HK-2 (cell line): ENCODE measurements at regions not wholly inside any gene's neighbourhood (a gene's known extent, or its start where the extent isn't known, plus 50 kb on each side); places are given as distances from the start of the nearest gene placed in this dataset.
"Not testable (repeated sequence)": the region's sequence is repeated elsewhere in the genome, so short reads cannot be mapped to it uniquely, and the experiment has no call there.

Experiments
- DNase-seq: peaks from one replicate; pipeline ENCODE4 v3.0.0-alpha.2; 2018; ENCODE audit not compliant: unreplicated experiment

DNA sequence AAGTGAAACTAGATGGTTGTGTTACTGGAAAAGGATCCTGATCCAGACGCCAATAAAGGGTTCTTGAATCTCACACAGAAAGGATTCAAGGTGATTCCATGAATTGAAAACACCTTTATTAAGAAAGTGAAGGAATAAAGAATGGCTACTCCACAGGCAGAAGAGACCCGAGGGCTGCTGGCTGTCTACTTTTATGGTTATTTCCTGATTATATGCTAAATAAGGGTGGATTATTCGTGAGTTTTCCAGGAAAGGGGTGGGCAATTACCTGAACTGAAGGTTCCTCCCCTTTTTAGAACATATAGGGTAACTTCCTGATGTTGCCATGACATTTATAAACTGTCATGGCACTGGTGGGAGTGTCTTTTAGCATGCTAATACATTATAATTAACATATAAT lies 50.9 kb upstream of the WARS2 start:
- DNase-seq: no peak

DNA sequence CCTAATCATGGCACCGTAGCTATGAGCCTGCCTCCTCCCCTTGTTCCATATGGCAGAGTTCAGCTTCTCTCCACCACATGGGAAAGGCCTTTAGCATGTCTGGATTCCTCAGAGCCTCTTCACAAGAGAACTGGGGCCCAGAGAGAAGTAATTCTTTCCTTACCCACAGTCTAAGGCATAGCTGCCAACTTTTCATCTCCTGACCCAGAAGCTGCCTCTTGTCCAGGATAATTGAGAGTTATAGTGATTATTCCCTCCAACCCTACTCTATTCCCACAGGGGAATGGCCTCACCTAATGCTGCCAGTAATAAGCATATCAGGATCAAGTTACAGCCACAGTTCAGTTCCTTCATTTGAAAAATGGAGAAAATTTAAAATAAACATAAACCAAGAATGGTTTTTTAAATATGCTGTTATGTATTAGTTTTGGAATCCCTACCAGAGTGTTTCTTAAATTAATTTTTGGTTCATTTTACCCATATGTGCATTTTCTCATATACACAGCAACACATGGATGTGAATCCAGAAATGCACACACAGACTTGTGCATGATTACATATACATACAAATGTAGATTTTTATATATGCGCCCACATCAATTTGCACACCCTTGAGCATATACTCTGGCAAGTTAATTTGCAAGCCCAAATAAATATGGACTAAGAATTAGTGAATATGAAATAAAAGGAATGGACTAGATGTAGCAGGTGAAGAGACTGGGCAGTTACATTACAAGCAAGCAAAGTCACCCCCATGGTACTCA lies 63.9 kb upstream of the WARS2 start:
- DNase-seq: no peak

DNA sequence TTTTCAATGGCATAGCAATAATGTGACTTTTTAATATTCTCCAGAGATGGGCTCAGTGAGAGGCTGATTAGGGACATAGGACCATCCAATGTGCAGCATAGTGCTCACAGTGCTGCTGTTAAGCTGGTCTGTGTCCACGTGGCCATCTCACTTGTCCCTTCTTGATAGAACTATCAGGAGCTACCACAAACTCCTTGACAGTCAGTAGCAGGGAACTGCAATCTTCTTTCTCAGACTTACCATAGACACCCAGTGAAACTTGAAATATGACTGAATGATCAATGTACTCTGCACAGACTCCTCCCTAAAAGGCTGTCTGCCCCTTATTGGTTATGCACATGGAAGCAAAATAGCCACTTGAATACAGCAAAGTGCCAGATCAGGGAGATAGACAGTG lies 64.5 kb upstream of the WARS2 start:
- DNase-seq: no peak

DNA sequence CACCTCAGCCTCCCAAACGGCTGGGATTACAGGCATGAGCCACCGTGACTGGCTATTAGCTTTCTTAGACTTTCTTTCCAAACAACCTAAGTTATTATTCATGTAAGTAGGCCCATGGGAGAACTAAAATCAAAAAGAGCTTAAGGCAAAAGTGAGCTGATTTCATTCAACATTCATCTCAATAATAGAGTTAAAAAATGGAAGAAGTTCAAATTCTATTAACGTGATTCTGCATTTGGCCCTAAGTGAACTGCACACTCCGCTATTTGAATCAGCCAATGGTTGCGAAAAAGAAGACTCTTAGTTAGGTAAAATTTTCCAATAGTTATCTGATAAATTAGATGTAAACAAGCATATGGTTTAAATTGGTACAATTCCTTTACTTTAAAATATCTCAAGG lies 68.6 kb upstream of the WARS2 start:
- no peak for DNase-seq

DNA sequence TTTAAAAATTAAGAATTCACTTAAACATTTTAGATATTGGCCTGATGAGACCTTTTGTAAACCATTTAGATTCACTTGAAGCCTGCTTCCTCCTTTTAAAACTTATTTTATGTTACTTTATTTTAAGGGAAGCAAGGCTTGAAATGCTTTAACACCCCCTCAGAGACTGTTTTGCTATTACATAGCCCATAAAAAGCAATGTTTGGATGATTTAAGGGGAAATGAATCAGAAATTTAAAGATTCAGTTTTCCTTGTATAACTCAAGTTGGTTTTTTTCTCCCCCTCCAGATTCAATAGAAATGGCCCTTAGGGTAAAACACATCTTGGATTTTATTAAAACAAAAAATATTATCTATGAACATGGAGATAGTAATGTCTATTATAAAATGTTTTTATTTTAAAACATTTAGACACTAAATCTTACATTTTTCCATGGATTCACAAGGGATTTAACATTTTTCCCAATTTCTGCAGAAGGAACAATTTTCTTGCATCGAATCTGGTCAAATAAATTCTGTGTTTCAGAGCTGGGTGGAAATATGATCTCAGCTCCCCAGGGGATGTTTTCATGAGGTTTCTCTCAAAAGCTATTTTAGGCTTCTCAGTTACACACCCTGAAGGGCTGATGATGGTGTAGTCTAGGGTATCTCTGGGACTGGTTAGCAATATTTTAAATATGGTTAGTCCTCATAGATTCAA lies 69.3 kb upstream of the WARS2 start:
- DNase-seq: no peak

DNA sequence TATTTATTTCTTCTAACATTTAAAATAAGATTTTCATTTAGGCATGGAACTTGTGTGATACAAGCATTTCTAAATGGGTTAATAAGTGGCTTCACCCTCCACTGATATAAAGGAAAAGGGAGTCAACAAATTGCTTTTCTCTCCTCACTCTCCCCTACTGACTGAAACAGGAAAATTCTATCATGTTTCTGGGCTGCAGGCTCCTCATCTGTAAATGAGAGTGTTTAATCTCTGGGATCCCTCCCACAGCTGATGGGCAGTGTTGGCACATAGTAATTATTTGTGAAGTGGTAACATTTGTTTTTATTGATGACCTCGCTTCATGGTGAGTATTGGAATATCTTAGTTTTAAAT lies 69.8 kb upstream of the WARS2 start:
- DNase-seq: no peak

DNA sequence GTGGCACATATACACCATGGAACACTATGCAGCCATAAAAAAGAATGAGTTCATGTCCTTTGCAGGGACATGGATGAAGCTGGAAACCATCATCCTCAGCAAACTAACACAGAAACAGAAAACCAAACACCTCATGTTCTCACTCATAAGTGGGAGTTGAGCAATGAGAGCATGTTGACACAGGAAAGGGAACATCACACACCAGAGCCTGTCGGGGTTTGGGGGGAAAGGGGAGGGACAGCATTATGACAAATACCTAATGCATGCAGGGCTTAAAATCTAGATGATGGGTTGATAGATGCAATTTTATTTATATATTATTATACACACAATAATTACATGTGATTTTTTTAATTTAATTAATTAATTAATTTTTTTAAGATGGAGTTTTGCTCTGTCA lies 72.8 kb upstream of the WARS2 start:
- DNase-seq: not testable (repeated sequence)

DNA sequence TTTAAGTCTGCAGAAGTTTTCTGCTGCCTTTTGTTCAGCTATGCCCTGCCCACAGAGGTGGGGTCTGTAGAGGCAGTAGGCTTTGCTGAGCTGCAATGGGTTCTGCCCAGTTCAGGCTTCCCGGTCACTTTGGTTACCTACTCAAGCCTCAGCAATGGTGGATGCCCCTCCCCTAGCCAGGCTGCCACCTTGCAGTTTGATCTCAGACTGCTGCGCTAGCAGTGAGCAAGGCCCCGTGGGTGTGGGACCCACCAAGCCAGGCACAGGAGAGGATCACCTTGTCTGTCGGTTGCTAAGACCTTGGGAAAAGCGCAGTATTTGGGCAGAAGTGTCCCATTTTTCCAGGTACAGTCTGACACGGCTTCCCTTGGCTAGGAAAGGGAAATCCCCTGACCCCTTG lies 74.5 kb upstream of the WARS2 start:
- not testable (repeated sequence) for DNase-seq

DNA sequence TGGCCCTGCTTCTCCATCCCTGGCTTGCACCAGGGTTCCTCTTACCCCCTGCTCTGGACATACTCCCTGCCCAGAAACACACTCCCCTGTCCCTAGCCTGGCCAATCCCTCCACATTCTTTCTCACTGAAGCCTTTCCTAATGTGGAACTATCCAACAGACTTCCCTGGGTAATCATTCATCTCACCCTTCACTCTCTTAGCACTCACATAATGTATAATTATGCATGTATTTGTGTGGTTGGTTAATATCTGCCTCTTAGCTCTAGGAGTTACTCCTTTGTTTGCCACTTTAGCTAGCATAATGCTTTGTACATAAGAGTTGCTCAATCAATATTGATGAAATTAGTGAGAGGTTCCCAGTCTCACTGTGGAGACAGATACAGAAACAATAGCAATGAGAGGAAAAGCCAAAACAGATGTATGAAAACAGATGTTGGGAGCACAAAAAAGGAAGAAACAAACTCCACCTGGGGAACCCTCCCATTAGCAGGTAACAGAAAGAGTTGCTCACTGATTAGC lies 76.9 kb upstream of the WARS2 start:
- DNase-seq: no peak

DNA sequence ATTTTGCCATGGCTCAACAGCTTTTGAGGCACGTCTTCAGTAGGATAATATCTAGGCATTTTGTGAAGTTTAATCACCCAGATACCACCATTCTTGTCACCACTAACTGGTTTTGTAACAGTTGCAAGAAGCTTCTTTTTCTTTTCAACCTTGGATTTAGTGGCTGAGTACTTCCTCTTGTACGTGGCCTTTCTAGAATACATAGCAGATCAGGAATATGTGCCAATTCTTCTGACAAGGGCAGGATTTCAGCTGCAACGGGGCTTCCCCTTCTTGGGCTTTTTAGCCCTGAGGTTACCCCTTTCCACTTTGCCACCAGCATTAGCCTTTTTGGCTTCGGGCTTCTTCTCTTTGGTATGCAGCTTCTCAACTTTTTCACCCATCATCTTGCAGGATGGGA lies 79.3 kb upstream of the WARS2 start:
- DNase-seq: no peak

DNA sequence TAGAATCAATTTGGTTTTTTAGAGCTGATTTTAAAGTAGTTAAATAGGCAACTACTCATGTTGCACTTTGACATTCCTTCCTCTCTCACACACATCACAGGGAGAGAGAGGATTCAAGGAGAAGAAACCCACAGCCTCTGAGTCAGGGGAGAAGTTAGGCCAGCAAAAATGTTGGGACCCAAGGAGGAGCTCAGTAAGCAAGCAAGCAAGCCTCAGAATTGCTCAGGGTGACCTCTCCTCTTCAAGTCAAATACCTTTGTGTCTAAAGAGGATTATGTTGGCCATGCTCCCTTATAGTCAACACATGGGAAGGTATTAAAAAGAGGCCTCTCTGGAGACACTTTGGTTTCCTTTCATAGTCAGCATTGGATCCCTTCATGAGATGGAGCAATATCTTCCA lies 80.5 kb upstream of the WARS2 start:
- DNase-seq: no peak

DNA sequence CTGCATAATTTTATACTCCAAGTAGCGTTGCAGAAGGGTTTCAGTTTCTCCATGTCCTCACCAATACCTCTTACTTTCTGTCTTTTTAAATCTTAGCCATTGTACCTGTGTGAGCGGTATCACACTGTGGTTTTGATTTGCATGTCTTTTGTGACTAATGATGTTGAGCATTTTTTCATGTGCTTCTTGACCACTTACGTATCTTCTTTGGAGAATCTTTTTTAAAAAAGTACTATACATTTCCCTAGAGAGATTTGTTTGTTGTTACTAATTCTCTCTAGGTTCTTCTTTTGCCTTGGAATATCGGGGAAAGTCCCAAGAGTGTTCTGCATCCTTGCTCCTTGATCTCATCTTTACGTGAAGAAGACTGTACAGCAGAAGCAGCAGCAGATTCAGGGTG lies 81.8 kb upstream of the WARS2 start:
- DNase-seq: no peak

DNA sequence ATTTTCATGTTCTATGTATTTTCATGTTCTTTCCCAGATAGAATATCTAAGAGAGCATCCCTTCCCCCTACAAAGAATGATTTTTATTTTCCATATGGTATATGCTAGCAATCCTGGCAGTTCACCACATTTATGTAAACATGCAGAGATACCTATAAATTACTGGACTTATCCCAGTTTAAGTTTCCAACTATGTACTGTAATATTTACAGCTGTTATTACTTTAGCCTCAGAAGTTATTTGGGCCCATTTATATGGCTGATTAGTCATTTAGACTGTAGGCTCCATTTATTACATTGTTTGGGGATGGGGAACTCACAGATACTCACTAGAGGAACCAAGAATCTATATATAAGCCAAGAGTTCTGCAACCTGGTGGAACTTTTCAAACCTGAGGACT lies 84.8 kb upstream of the WARS2 start:
- DNase-seq: no peak

DNA sequence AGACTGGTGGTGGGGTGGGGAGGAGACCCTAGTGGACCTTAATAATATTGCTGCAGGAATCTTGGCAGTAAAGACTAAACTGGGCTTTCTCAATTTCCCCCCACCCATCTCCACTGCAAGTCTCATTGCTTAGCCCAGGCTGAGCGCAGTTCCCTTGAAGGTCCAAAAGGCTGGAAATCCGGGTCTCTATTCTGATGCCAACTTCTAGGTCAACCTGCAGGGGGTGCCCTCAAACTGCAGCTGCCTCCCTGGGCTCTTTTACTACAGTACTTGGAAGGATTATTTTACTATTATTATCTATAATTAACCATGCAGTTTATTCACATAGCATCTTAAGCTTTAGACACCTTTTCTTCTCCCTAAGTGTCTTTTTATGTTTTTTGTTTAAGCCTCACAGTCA lies 85.4 kb upstream of the WARS2 start:
- no peak for DNase-seq

DNA sequence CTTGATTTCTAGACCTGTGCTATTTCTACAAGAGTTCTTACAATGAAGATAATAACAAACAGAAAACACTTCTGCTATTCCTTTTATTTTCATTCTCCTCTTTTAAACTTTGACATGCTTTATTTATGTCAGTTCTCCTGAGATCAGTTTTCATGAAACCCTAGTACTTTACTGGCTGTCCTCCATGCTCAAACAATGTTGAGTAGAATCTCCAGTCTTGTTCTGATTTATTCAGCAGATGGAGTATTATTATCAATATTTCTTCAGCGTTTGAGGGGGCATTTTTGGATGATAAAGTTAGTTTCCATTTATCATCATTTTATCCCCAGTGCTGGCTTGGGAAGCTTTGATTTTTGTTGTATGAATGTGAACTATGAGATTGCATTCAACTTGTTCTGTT lies 85.9 kb upstream of the WARS2 start:
- no peak for DNase-seq

DNA sequence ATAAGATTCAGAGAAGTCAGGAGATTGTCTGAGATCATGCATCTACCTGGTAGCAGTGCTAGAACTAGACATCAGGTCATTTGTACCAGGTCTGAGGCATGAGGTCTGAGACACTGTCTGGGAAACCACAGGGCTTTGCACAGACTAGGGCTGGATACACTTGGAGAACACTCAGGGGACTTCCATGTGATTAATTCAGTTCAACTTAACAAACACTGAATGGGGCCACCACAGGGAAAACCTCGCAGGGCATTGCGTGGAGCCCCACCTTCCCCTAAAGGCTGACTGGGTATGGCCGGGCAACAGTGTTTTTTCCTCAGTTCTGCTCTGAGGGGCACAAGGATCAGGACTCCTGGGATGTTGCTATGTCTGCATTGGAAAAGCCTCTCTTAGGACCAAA lies 86.5 kb upstream of the WARS2 start:
- peak; percentile 7 for DNase-seq

DNA sequence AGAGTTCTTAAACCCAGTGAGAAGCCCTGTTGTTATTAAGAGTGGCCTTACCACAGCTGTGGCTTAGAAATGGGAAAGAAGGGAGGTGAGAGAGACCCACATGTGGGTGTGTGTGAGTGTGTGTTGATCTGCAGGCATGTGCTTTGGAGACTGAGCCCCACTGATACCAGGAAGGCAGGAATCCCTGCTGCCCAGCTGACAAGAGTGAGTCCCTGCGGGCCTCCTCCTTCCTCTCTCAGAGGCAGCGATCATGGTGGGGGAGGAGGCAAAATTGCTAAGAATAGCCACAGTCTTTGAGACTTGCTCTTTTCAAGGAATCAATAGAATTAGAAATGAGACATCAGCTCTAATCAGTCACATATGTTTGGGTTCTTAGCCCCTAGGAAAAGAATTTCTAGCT lies 87.0 kb upstream of the WARS2 start:
- DNase-seq: no peak

DNA sequence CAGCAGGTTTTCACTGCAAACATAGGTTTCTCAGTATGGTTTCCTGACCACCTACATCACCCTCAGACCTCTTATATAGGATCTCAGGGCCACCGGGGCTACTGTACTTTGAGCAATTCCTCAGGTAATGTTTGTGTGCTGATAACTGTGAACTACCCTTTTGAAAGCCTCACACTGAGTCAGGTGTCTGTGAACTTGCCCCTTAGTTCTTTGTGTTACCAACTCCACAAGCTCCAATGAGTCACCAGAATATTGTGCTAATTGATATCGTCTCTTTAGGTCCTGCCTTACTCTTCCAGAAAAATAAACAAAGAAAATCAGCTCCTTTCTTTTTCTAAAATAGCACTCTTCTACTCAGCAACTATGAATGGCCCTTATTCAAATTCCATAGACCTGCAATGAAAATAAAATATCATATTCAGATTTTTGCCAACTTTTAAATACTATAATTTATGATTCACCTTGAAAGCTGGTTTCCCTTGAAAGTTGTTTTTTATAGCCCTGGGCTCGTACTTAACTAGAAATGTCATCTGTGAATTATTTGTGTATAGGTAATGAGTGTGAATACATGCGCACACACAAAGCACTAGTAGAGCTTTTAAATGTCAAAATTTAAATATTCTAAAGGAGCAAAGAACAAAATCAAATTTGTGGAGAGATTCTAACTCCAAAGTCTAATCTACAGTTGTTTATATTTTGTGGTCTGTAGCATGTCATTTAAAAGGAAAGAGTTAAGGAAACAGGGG lies 88.1 kb upstream of the WARS2 start:
- DNase-seq: no peak

DNA sequence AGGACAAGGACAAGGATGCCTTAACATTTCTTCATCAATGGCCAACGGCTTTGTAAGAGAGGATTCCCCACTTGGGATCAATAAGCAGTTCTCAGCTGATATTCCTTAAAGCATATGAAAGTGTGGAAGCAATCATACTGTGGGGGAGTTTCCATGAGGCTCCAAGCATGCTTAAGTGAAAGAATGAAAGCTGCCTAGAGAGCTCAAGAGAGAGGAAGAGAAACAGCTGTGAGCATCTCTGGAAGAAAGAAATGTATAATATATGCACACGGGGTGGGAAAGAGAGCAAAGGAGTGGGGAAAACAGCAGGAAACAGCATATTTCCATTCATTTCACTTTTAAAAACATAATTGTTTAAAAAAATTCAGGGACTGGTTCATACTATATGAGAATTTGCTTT lies 94.7 kb upstream of the WARS2 start:
- DNase-seq: no peak

DNA sequence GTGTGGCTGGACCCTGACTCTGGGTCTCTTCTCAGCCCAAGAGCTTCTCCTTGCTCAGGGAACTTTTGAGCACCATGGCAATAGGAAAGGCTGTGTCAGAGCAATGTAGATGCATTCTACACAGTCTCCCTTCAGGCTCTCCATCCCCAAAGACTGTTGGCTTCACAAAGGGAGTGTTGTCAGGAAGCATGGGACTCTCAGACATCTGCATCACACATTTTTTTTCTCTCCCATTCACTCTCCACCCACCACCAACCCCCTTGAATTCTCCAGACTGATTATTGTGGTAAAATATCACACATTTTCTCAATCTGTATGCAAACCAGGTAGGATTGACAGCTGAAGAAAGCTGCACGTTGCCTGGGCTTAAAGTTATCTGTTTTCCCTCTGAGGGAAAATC lies 105.4 kb upstream of the WARS2 start:
- DNase-seq: no peak

DNA sequence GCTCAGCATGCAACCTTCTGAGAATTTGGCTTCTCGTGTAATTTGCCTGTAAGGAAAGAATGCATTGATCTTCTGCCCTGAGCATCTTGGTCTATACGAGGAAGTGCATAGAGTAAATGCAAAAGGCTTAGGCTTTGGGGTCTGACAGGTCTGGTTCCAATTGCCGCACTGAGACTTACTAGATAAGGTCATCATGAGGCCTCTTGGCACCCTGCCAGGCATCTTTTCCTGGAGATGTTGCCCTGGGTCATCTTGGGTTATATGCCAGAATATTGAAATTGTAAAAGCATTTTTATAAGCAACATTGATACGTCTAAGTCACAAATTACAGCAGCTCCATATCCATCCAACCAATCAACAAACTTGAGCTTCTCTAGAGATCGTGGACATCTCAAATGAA lies 108.8 kb upstream of the WARS2 start:
- no peak for DNase-seq

DNA sequence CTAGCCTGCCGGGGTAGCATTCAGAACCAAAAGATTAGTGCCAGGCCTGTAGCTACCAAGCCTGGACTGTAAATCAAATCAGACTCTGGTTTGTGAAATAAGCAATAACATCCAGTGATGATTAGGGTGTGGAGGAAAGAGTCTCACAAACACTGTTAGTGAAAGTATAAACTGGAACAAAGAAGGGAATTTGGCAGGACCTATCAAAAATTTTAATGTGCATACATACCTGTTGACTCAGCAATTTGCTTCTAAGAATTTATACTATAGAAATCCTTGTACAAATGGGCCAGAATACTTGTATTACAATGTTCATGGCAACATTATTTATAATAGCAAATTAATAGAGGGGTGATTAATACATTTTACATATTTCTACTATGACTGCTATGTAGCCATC lies 109.8 kb upstream of the WARS2 start:
- no peak for DNase-seq

DNA sequence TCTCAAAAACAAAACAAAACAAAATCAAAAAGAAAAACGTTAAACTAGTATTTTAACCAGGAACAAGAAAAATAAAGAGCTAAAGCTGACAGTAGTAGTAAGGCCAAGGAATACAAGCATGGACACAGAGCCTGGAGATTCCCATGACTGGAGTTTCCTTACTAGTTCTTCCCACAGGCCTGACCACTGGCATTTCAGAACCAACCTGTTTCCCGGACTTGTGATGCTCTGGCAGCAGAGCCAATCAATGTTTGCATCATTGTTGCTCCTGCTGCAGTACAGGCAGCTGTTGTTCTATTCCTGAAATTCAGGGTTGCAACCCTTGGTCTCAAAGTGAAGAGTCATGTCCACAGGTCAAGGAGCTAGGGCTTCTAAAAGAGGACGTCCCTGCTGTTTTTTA lies 111.3 kb upstream of the WARS2 start:
- no peak for DNase-seq
